HG03108 (cell line): ENCODE measurements at regions not wholly inside any gene's neighbourhood (a gene's known extent, or its start where the extent isn't known, plus 50 kb on each side); places are given as distances from the start of the nearest gene placed in this dataset.

ENCODE experiments used
- ATAC-seq: cut with Tn5 transposase; IDR thresholded peaks from one replicate; pipeline ENCODE4 v1.9.1; 2021; ENCODE audit warnings: moderate library complexity; ENCODE audit not compliant: unreplicated experiment

GRCh38 chr20:60543598-60543997 lies 585.4 kb downstream of the CDH26 start:
- ATAC-seq: no peak

GRCh38 chr20:60553095-60553494 lies 594.9 kb downstream of the CDH26 start:
- no peak for ATAC-seq

GRCh38 chr20:60558486-60558885 lies 600.3 kb downstream of the CDH26 start:
- ATAC-seq: no peak

GRCh38 chr20:60559462-60559861 lies 601.2 kb downstream of the CDH26 start:
- no peak for ATAC-seq

- no peak for ATAC-seq
Measured at GRCh38 chr20:60561052-60561451, 602.8 kb downstream of the CDH26 start.

GRCh38 chr20:60565083-60565482 lies 606.9 kb downstream of the CDH26 start:
- no peak for ATAC-seq

GRCh38 chr20:60565551-60565950 lies 607.3 kb downstream of the CDH26 start:
- ATAC-seq: no peak

- ATAC-seq: no peak
Measured at GRCh38 chr20:60569116-60569515, 610.9 kb downstream of the CDH26 start.

GRCh38 chr20:60570481-60571277 lies 612.5 kb downstream of the CDH26 start:
- no peak for ATAC-seq

- ATAC-seq: no peak
Measured at GRCh38 chr20:60573003-60573680, 614.9 kb downstream of the CDH26 start.

GRCh38 chr20:60576236-60576635 lies 618.0 kb downstream of the CDH26 start:
- no peak for ATAC-seq

- no peak for ATAC-seq
Measured at GRCh38 chr20:60579941-60580515, 621.8 kb downstream of the CDH26 start.

- no peak for ATAC-seq
Measured at GRCh38 chr20:60581606-60582115, 623.4 kb downstream of the CDH26 start.

GRCh38 chr20:60583741-60584140 lies 625.5 kb downstream of the CDH26 start:
- no peak for ATAC-seq

- ATAC-seq: no peak
Measured at GRCh38 chr20:60584221-60584620, 626.0 kb downstream of the CDH26 start.

- ATAC-seq: no peak
Measured at GRCh38 chr20:60585651-60586050, 627.4 kb downstream of the CDH26 start.

GRCh38 chr20:60586269-60587050 lies 628.2 kb downstream of the CDH26 start:
- ATAC-seq: no peak

- ATAC-seq: no peak
Measured at GRCh38 chr20:60587986-60588385, 629.8 kb downstream of the CDH26 start.

GRCh38 chr20:60589623-60590022 lies 631.4 kb downstream of the CDH26 start:
- ATAC-seq: no peak

- ATAC-seq: no peak
Measured at GRCh38 chr20:60591172-60591799, 633.1 kb downstream of the CDH26 start.

- no peak for ATAC-seq
Measured at GRCh38 chr20:60598528-60598927, 640.3 kb downstream of the CDH26 start.
